K562 (cell line): ENCODE measurements at regions not wholly inside any gene's neighbourhood (a gene's known extent, or its start where the extent isn't known, plus 50 kb on each side); places are given as distances from the start of the nearest gene placed in this dataset.

Experiments
- ATAC-seq: fragments of 200-7000 bp; cut with Tn5 transposase; 3 replicates; pipeline ENCODE4 v1.9.1; 2020; ENCODE audit warnings: moderate library complexity
- BruUV-seq: library from RNA; stranded (reverse); fragments of 400-500 nt; replicated peaks from 2 replicates; lab custom pipeline; 2021; lab: Mats Ljungman, UMichigan
- CTCF ChIA-PET: fragments of 300-600 bp; formaldehyde crosslinking; extraction: SDS; loops from one replicate; lab custom pipeline; 2021; ENCODE audit warnings: low intra/inter-chr PET ratio; lab: Yijun Ruan, JAX
- POLR2A ChIA-PET: fragments of 300-600, 350-650 bp; sonication (Branson Sonifier 250); formaldehyde crosslinking; extraction: SDS; loops from one replicate; lab custom pipeline; 2021; ENCODE audit warnings: antibody characterized with exemption, inconsistent platforms; lab: Yijun Ruan, JAX
- DNase-seq, 4 experiments: peaks; one replicate each; pipeline versions ENCODE4 v3.0.0 to v3.0.0-alpha.2; 2011 to 2018; ENCODE audit warnings: low spot score in 3 of 4, mixed read lengths in 3 of 4; ENCODE audit errors: extremely low read depth in 1 of 4
- FAIRE-seq: peaks from 2 replicates; lab custom pipeline; 2011; peaks lifted over from hg19 to GRCh38; lab: Jason Lieb, UNC
- H2AFZ ChIP-seq: 2 replicates; pipeline ENCODE4 v1.6.0; 2011; ENCODE audit warnings: low read depth, low read length, control low read depth, inconsistent platforms
- H3K27ac ChIP-seq: fragments of 200-600 bp; 3 replicates; pipeline ENCODE4 v1.8.0; 2011; ENCODE audit warnings: low read depth, mild to moderate bottlenecking, control low read depth, inconsistent platforms, low read length, moderate library complexity, mixed read lengths; ENCODE audit errors: extremely low read depth
- H3K27me3 ChIP-seq, 2 experiments: fragments of 300-600 bp in 1 of 2; 2 replicates in 1 of 2; 3 replicates in 1 of 2; pipeline versions ENCODE4 v1.6.0 to v1.8.0; 2011; ENCODE audit warnings: inconsistent platforms in 2 of 2, low read length in 2 of 2, mild to moderate bottlenecking in 1 of 2, mixed read lengths in 1 of 2, moderate library complexity in 1 of 2; ENCODE audit not compliant: control insufficient read depth in 2 of 2, insufficient read depth in 2 of 2
- H3K36me3 ChIP-seq: fragments of 300-600 bp; 3 replicates; pipeline ENCODE4 v1.8.0; 2011; ENCODE audit warnings: mild to moderate bottlenecking, low read length, inconsistent platforms; ENCODE audit not compliant: control insufficient read depth, insufficient read depth
- H3K4me1 ChIP-seq, 2 experiments: fragments of 200-600 bp in 1 of 2; replicated peaks in 1 of 2; 2 replicates in 1 of 2; 3 replicates in 1 of 2; pipeline versions ENCODE4 v1.5.1 to v1.8.0; 2011; ENCODE audit warnings: inconsistent platforms in 2 of 2, low read length in 2 of 2, mild to moderate bottlenecking in 1 of 2, mixed read lengths in 1 of 2, moderate library complexity in 1 of 2; ENCODE audit not compliant: control insufficient read depth in 2 of 2, insufficient read depth in 2 of 2
- H3K4me2 ChIP-seq: 2 replicates; pipeline ENCODE4 v1.6.1; 2011; ENCODE audit warnings: low read length, control low read depth, inconsistent platforms, mixed read lengths; ENCODE audit not compliant: insufficient read depth
- H3K4me3 ChIP-seq: fragments of 200-600 bp; sonication (generic), shearing (Covaris generic); 2 replicates; pipeline ENCODE4 v1.5.1; 2016; ENCODE audit warnings: control low read depth, inconsistent platforms
- H3K79me2 ChIP-seq: fragments of 200-600 bp; 3 replicates; pipeline ENCODE4 v1.8.0; 2011; ENCODE audit warnings: low read length, inconsistent platforms; ENCODE audit not compliant: control insufficient read depth, insufficient read depth
- H3K9ac ChIP-seq, 2 experiments: 2 replicates each; pipeline versions ENCODE4 v1.6.0 to v1.6.1; 2011; ENCODE audit warnings: low read depth in 2 of 2, low read length in 2 of 2, control low read depth in 1 of 2, inconsistent platforms in 1 of 2, mild to moderate bottlenecking in 1 of 2, mixed read lengths in 1 of 2; ENCODE audit not compliant: insufficient read depth in 1 of 2
- H3K9me1 ChIP-seq: one replicate; pipeline ENCODE4 v1.6.0; 2011; ENCODE audit warnings: inconsistent platforms, mild to moderate bottlenecking, low read length, moderate library complexity; ENCODE audit not compliant: control insufficient read depth, insufficient read depth
- H3K9me3 ChIP-seq: replicated peaks from 2 replicates; pipeline ENCODE4 v1.5.1; 2011; ENCODE audit warnings: low read depth, low read length, inconsistent platforms; ENCODE audit not compliant: control insufficient read depth, insufficient read depth
- H4K20me1 ChIP-seq: replicated peaks from 2 replicates; pipeline ENCODE4 v1.6.1; 2011; ENCODE audit warnings: low read length, inconsistent platforms, mixed read lengths; ENCODE audit not compliant: control insufficient read depth, insufficient read depth
- DPF2 ChIP-seq: fragments of 450-650 bp; IDR thresholded peaks from 2 replicates; pipeline ENCODE4 v1.6.1; 2016
- FOS ChIP-seq: IDR thresholded peaks from 3 replicates; pipeline ENCODE4 v1.6.1; 2011; ENCODE audit not compliant: insufficient read length; ENCODE audit errors: extremely low read depth
- TEAD4 ChIP-seq, 2 experiments: sonication (generic) in 1 of 2; formaldehyde crosslinking in 1 of 2; IDR thresholded peaks; 2 replicates each; pipeline versions ENCODE4 v1.6.1 to v1.8.0; 2012 to 2022; ENCODE audit warnings: borderline replicate concordance in 1 of 2, inconsistent platforms in 1 of 2, low read length in 1 of 2, mild to moderate bottlenecking in 1 of 2, missing genetic modification reagents in 1 of 2
- ZNF785 ChIP-seq: fragments of 250-450 bp; sonication (Bioruptor Pico); IDR thresholded peaks from 2 replicates; pipeline ENCODE4 v1.4.0; 2020; ENCODE audit warnings: mild to moderate bottlenecking
- WGBS: fragments of 100-300 bp; shearing (Covaris generic); methylation state at CpG from one replicate; pipeline ENCODE4 v1.1.6; 2016; ENCODE audit warnings: low coverage, mixed read lengths; ENCODE audit not compliant: insufficient coverage; ENCODE audit errors: missing lambda C conversion rate; 5-methylcytosine and 5-hydroxymethylcytosine counted together
- in situ Hi-C: fragments of 300-500 bp; cut with MboI; formaldehyde crosslinking; loops from 4 replicates; pipeline ENCODE4 v1.15.0; 2018; ENCODE audit warnings: inconsistent platforms, mixed read lengths
- intact Hi-C: fragments of 100-400 bp; cut with micrococcal nuclease; formaldehyde crosslinking; loops from 2 replicates; pipeline ENCODE4 v1.14.2; 2022
- TF ChIP-seq, protein P1 (sequence below), 2 experiments: fragments of 450-650 bp in 1 of 2; sonication (generic) in 1 of 2; formaldehyde crosslinking in 1 of 2; IDR thresholded peaks; 2 replicates each; pipeline versions ENCODE4 v1.7.1 to v1.9.0; 2016 to 2022; ENCODE audit warnings: inconsistent platforms in 1 of 2, mild to moderate bottlenecking in 1 of 2, missing genetic modification reagents in 1 of 2

DNA sequence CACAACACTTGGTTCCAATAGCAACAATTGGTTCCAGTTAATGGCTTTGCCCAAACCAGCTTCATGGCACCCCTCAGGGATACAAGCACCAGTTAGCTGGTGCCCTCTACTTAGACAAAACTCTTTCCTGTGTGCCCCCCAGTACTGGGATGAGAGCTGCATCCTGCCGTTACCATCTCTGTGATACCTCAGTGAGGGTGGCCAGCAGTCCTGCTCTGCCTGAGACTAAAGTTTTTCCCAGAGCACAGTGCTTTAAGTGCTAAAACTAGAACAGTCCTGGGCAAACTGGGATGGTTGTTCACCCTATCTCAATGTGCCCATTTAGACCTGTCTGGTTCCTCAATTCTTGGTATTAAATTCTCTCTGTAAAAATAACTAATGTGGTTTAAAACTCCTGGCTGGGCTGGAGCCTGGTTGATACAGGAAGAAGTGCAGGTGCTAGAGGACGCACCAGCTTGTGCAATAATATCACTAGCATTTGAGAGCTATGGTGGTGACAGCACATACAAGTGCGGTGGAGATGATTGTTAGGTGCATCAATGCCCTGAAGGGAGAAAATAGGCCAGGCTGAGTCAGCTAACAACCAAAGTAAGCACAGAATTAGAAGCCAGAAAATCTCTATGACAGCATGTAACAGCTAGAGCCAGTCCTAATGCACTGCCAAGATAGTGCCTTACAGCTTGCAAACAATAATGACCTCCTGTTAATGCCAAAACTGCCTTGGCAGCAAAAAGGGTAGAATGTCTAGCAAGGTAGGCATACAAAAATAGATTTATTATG is 179.8 kb upstream of the GALNT2 start (continued):
- TF ChIP-seq TEAD4 (IDR thresholded peaks at IDR 0.05; ENCODE audit: low read length): no peak
- no peak for TF ChIP-seq TEAD4 (CRISPR knock-in tag; IDR thresholded peaks at IDR 0.05; ENCODE audit: borderline replicate concordance)
- TF ChIP-seq DPF2: no peak
- TF ChIP-seq FOS: no peak
- TF ChIP-seq, all 486 proteins: peak for 0

DNA sequence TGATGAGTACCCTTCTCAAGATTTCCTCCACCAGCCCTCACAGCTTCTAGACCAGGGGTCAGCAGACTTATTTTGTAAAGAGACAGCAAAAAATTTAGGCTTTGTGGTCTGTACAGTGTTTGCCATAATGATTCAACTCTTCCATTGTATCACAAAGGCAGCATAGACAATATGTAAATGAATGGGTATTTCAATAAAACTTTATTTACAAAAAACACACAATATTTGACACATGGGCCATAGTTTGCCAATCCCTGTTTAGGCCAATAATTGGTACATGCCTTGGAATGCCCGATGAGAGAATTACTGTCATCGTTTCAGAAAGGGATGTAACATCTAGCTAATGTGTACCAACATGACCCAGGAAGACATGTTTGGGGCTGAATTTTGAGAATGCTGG is 178.9 kb upstream of the GALNT2 start:
- H3K79me2 ChIP-seq: no peaks in the 10 kb centered on the region
- no peaks in the 10 kb centered on the region for H3K36me3 ChIP-seq
- ChIA-PET CTCF (no interaction called here), POLR2A (interaction anchor here (1.0 kb wide), 1 partner anchor 483 kb away, joined by 4 read pairs; no protein-coding TSS in a partner anchor)
- no peaks in the 10 kb centered on the region for H3K4me1 ChIP-seq
- WGBS: 0% methylated on average over 2 of the region's 2 CpGs
- H3K4me2 ChIP-seq: no peak overlapping the region
- no TSS peak for BruUV-seq
- ATAC-seq (no peak), FAIRE-seq (no peak)
- peaks cover 25 to 36% of the 10 kb centered on the region in 2 experiments for H3K27me3 ChIP-seq
- no peaks in the 10 kb centered on the region for H3K9me1 ChIP-seq
- no peak overlapping the region for H2AFZ ChIP-seq
- in situ Hi-C loops: no loop called here
- TF ChIP-seq, protein P1, sequence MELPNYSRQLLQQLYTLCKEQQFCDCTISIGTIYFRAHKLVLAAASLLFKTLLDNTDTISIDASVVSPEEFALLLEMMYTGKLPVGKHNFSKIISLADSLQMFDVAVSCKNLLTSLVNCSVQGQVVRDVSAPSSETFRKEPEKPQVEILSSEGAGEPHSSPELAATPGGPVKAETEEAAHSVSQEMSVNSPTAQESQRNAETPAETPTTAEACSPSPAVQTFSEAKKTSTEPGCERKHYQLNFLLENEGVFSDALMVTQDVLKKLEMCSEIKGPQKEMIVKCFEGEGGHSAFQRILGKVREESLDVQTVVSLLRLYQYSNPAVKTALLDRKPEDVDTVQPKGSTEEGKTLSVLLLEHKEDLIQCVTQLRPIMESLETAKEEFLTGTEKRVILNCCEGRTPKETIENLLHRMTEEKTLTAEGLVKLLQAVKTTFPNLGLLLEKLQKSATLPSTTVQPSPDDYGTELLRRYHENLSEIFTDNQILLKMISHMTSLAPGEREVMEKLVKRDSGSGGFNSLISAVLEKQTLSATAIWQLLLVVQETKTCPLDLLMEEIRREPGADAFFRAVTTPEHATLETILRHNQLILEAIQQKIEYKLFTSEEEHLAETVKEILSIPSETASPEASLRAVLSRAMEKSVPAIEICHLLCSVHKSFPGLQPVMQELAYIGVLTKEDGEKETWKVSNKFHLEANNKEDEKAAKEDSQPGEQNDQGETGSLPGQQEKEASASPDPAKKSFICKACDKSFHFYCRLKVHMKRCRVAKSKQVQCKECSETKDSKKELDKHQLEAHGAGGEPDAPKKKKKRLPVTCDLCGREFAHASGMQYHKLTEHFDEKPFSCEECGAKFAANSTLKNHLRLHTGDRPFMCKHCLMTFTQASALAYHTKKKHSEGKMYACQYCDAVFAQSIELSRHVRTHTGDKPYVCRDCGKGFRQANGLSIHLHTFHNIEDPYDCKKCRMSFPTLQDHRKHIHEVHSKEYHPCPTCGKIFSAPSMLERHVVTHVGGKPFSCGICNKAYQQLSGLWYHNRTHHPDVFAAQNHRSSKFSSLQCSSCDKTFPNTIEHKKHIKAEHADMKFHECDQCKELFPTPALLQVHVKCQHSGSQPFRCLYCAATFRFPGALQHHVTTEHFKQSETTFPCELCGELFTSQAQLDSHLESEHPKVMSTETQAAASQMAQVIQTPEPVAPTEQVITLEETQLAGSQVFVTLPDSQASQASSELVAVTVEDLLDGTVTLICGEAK (IDR thresholded peaks at IDR 0.05): peak; percentile 85
- TF ChIP-seq, protein P1 (CRISPR knock-in tag; IDR thresholded peaks at IDR 0.05): peak; percentile 67
- TF ChIP-seq ZNF785: no peak
- TF ChIP-seq, all 486 proteins: peak for 1
- Histone ChIP-seq H3K9me3 (no peaks in the 10 kb centered on the region), H4K20me1 (no peaks in the 10 kb centered on the region), H3K9ac (no peak overlapping the region), H3K27ac (no peak overlapping the region), H3K4me3 (no peak overlapping the region)
- intact Hi-C loops: no loop called here
- DNase-seq: no peak
